IMR-90 (cell line): ENCODE measurements at regions not wholly inside any gene's neighbourhood (a gene's known extent, or its start where the extent isn't known, plus 50 kb on each side); places are given as distances from the start of the nearest gene placed in this dataset.

Source experiments
- CTCF ChIP-seq: conservative IDR thresholded peaks from 2 replicates; pipeline ENCODE4 v1.5.1; 2012; ENCODE audit warnings: mild to moderate bottlenecking, low read depth, low read length, improper control_type of control experiment
- ELK1 ChIP-seq: fragments of 150-350 bp; IDR thresholded peaks from 2 replicates; pipeline ENCODE4 v1.6.1; 2016; ENCODE audit warnings: low read depth, mild to moderate bottlenecking, low read length, moderate library complexity, borderline replicate concordance
- MXI1 ChIP-seq: IDR thresholded peaks from 2 replicates; pipeline ENCODE4 v1.6.1; 2012; ENCODE audit warnings: low read depth, mild to moderate bottlenecking, low read length, moderate library complexity, borderline replicate concordance
- NFE2L2 ChIP-seq: fragments of 150-350 bp; IDR thresholded peaks from 2 replicates; pipeline ENCODE4 v1.6.1; 2016; ENCODE audit warnings: low read depth, mild to moderate bottlenecking, low read length
- POLR2A ChIP-seq: IDR thresholded peaks from 2 replicates; pipeline ENCODE4 v1.6.1; 2012; ENCODE audit warnings: mild to moderate bottlenecking, low read depth, low read length
- RAD21 ChIP-seq: IDR thresholded peaks from 2 replicates; pipeline ENCODE4 v1.6.1; 2012; ENCODE audit warnings: low read length, improper control_type of control experiment
- RCOR1 ChIP-seq: IDR thresholded peaks from 2 replicates; pipeline ENCODE4 v1.6.1; 2012; ENCODE audit warnings: mild to moderate bottlenecking, low read length, improper control_type of control experiment; ENCODE audit not compliant: insufficient replicate concordance
- SMC3 ChIP-seq: fragments of 150-350 bp; IDR thresholded peaks from 2 replicates; pipeline ENCODE4 v1.6.1; 2016; ENCODE audit warnings: low read depth, mild to moderate bottlenecking, antibody characterized with exemption, low read length, moderate library complexity

DNA sequence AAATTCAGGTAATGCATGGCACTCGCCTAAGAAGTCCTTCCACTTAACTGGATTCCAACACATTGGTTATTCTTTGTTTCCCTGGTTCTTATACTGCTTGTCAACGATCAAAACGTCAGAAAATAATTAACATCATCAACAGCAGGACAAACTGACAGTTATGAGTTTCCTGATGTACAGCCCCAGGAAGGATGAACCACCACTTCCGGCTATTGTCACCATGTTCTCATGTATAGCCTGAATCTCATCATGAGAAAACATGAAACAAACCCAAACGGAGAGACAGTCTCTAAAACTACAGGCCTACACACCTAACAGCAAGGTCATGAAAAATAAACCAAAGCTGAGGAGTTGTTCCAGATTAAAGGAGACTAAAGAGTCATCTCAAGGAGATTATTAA lies 60.5 kb upstream of the FBXO28 start:
- TF ChIP-seq CTCF (no peak), POLR2A (no peak), SMC3 (no peak), MXI1 (no peak), ELK1 (no peak), RCOR1 (no peak), RAD21 (no peak), NFE2L2 (no peak)
